Ishikawa (cell line): ENCODE measurements at regions not wholly inside any gene's neighbourhood (a gene's known extent, or its start where the extent isn't known, plus 50 kb on each side); places are given as distances from the start of the nearest gene placed in this dataset.

Experiments
- CEBPB ChIP-seq: IDR thresholded peaks from 2 replicates; pipeline ENCODE4 v1.6.1; 2012
- CREB1 ChIP-seq: IDR thresholded peaks from 2 replicates; pipeline ENCODE4 v1.6.1; 2012; ENCODE audit warnings: low read depth
- EGR1 ChIP-seq: IDR thresholded peaks from 2 replicates; pipeline ENCODE4 v1.6.1; 2012
- EP300 ChIP-seq: IDR thresholded peaks from 2 replicates; pipeline ENCODE4 v1.6.1; 2012; ENCODE audit warnings: borderline replicate concordance
- FOXM1 ChIP-seq: IDR thresholded peaks from 2 replicates; pipeline ENCODE4 v1.6.1; 2012; ENCODE audit warnings: low read depth, borderline replicate concordance
- MAX ChIP-seq: IDR thresholded peaks from 2 replicates; pipeline ENCODE4 v1.6.1; 2012
- NFIC ChIP-seq: IDR thresholded peaks from 2 replicates; pipeline ENCODE4 v1.6.1; 2012
- RAD21 ChIP-seq: IDR thresholded peaks from 2 replicates; pipeline ENCODE4 v1.6.1; 2012; ENCODE audit warnings: low read depth
- REST ChIP-seq: IDR thresholded peaks from 2 replicates; pipeline ENCODE4 v1.6.1; 2012; ENCODE audit warnings: low read depth, mild to moderate bottlenecking
- TAF1 ChIP-seq: IDR thresholded peaks from 2 replicates; pipeline ENCODE4 v1.6.1; 2012; ENCODE audit warnings: low read depth, mild to moderate bottlenecking
- TCF12 ChIP-seq: IDR thresholded peaks from 2 replicates; pipeline ENCODE4 v1.6.1; 2012; ENCODE audit warnings: low read depth
- TEAD4 ChIP-seq: IDR thresholded peaks from 2 replicates; pipeline ENCODE4 v1.6.1; 2012
- USF1 ChIP-seq: IDR thresholded peaks from 2 replicates; pipeline ENCODE4 v1.6.1; 2012
- YY1 ChIP-seq: IDR thresholded peaks from 2 replicates; pipeline ENCODE4 v1.6.1; 2012; ENCODE audit warnings: low read depth
- ZBTB7A ChIP-seq: IDR thresholded peaks from 2 replicates; pipeline ENCODE4 v1.6.1; 2012; ENCODE audit warnings: low read depth

GRCh38 chr5:60267907-60268306, 374.4 kb upstream of the PDE4D start:
- no peak for TF ChIP-seq TAF1
- no peak for TF ChIP-seq MAX
- TF ChIP-seq EP300, result no peak
- no peak for TF ChIP-seq CREB1
- TF ChIP-seq FOXM1, result no peak

GRCh38 chr5:60263346-60263745, 369.8 kb upstream of the PDE4D start:
- no peak for TF ChIP-seq EGR1

GRCh38 chr5:60262576-60263295, 369.2 kb upstream of the PDE4D start:
- no peak for TF ChIP-seq EP300

GRCh38 chr5:60261732-60262131, 368.2 kb upstream of the PDE4D start:
- TF ChIP-seq EP300 (no peak), TCF12 (no peak), CEBPB (no peak), CREB1 (no peak), MAX (no peak), REST (no peak), RAD21 (no peak), ZBTB7A (no peak), YY1 (no peak), TEAD4 (no peak), NFIC (no peak), EGR1 (no peak), TAF1 (no peak)

- no peak for TF ChIP-seq CREB1
- no peak for TF ChIP-seq USF1
- no peak for TF ChIP-seq MAX
- TF ChIP-seq REST, result no peak
- TF ChIP-seq YY1, result no peak
- no peak for TF ChIP-seq RAD21
- TF ChIP-seq TCF12, result no peak
- TF ChIP-seq TEAD4, result no peak
- no peak for TF ChIP-seq FOXM1
- no peak for TF ChIP-seq CEBPB
- TF ChIP-seq EGR1, result no peak
- TF ChIP-seq EP300, result no peak
- no peak for TF ChIP-seq NFIC
- no peak for TF ChIP-seq TAF1
These were observed 367.1 kb upstream of the PDE4D start for GRCh38 chr5:60260658-60261057.

GRCh38 chr5:60259730-60260129, 366.2 kb upstream of the PDE4D start:
- no peak for TF ChIP-seq CEBPB
- TF ChIP-seq NFIC, result no peak
- TF ChIP-seq RAD21, result no peak
- TF ChIP-seq REST, result no peak
- TF ChIP-seq TAF1, result no peak
- TF ChIP-seq TEAD4, result no peak
- TF ChIP-seq YY1, result no peak
- no peak for TF ChIP-seq CREB1
- TF ChIP-seq EP300, result no peak
- TF ChIP-seq TCF12, result no peak
- no peak for TF ChIP-seq EGR1
- TF ChIP-seq FOXM1, result no peak
- TF ChIP-seq USF1, result no peak
- no peak for TF ChIP-seq MAX
- TF ChIP-seq ZBTB7A, result no peak
